Activated naive CD8-positive, alpha-beta T cell treated with anti-CD3 and anti-CD28 coated beads for 36 hours (primary cell): ENCODE measurements at regions not wholly inside any gene's neighbourhood (a gene's known extent, or its start where the extent isn't known, plus 50 kb on each side); places are given as distances from the start of the nearest gene placed in this dataset.

Source experiments
- DNase-seq: peaks from one replicate; pipeline ENCODE4 v3.0.0; 2021
- H3K27ac Mint-ChIP-seq: one replicate; pipeline ENCODE4 v1.8.0; 2022; ENCODE audit warnings: mild to moderate bottlenecking, moderate library complexity, mixed read lengths
- H3K27me3 Mint-ChIP-seq: one replicate; pipeline ENCODE4 v1.8.0; 2022; ENCODE audit warnings: mild to moderate bottlenecking, mixed read lengths
- H3K36me3 Mint-ChIP-seq: one replicate; pipeline ENCODE4 v1.8.0; 2021; ENCODE audit warnings: mild to moderate bottlenecking, mixed read lengths
- H3K4me1 Mint-ChIP-seq: one replicate; pipeline ENCODE4 v1.8.0; 2021; ENCODE audit warnings: mixed read lengths
- H3K4me3 Mint-ChIP-seq: one replicate; pipeline ENCODE4 v1.8.0; 2022; ENCODE audit warnings: mild to moderate bottlenecking, moderate library complexity, mixed read lengths
- H3K9me3 Mint-ChIP-seq: one replicate; pipeline ENCODE4 v1.8.0; 2022; ENCODE audit warnings: mixed read lengths

DNA sequence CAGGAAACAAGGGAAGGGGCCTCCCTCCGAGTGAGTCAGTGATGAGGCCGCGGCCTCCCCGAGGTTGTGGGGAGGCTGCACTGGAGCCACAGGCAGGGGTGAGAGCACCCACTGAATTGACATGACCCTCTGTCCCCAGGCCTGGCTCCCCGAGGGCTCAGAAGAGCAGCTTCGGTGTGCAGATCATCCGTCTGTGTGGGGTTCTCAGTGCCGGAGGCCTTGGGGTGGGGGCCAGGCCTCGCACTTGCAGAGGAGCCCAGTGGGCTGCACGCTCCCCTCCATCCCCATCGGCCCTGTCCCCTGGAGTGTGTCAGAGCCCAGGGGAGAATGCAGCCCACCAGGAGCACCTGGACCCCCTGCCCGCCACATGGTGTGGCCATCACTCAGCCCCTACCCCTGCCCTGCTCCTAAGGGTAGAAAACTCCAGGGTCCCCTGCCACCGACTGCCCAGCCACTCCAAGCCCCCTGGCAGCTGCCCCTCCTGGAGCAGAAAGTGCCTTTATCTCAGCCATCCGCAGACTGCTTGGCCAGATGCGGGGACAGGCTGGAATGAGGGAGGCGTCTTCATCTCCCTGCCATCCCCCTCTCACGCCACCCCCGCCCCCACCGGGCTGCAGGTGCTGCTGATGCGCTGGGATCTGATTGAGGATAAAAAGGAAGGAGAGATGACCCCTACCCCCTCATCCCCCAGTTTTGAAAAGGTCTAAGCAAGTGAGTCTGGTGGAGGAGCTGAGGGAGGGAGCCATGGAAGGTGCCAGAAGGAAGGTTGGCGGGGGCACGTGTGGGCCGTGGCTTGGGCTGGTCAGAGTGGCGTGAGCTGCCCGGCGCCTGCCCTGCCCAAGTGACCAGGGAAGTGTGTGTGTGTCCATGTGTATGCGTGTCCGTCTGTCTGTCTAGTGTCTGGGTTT is 358.3 kb downstream of the SEC14L1 start:
- no peak for DNase-seq
- H3K9me3 Mint-ChIP-seq: no peaks in the 10 kb centered on the region
- no peak overlapping the region for H3K4me3 Mint-ChIP-seq
- peaks cover 26% of the 10 kb centered on the region for H3K36me3 Mint-ChIP-seq
- H3K27ac Mint-ChIP-seq: no peak overlapping the region
- H3K27me3 Mint-ChIP-seq: no peaks in the 10 kb centered on the region
- H3K4me1 Mint-ChIP-seq: peaks cover 10% of the 10 kb centered on the region

DNA sequence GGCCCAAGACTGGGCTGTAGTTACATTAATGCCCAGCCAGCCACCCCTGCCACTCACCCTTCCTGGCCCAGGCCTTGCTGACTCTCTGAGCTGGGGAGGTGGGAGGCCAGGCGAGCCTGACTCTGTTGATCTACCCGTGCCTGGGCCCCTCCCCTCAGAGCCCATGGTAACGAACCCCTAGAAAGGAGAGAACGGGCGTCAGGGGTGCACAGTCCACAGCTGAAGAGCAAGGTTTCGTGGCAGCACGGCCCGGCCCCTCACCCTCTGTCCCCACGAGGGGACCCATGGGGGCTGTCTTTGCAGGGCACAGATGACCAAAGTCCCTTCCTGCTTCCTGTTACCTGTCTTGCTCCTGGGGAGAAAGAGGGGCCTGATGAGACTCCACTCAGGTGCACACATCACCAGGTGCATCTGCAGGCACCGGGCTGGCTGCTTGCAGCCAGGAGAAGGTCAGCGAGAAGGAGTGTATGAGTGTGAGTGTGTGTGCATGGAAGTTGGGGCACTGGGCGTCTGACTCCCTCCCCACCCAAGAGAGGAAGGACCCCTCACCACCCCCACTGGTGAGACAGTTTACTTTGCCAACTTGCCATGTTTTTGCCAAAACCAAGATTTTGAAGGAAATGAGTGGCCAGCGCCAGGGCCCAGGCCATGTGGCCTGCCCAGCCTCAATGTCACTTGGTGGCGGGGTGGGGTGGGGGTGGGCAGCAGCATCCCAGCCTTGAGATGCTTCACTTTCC is 359.1 kb downstream of the SEC14L1 start:
- Mint-ChIP-seq H3K27ac (no peak overlapping the region), H3K9me3 (no peaks in the 10 kb centered on the region), H3K36me3 (peaks cover 23% of the 10 kb centered on the region), H3K27me3 (no peaks in the 10 kb centered on the region), H3K4me1 (peaks cover 4% of the 10 kb centered on the region), H3K4me3 (no peak overlapping the region)
- DNase-seq: no peak

DNA sequence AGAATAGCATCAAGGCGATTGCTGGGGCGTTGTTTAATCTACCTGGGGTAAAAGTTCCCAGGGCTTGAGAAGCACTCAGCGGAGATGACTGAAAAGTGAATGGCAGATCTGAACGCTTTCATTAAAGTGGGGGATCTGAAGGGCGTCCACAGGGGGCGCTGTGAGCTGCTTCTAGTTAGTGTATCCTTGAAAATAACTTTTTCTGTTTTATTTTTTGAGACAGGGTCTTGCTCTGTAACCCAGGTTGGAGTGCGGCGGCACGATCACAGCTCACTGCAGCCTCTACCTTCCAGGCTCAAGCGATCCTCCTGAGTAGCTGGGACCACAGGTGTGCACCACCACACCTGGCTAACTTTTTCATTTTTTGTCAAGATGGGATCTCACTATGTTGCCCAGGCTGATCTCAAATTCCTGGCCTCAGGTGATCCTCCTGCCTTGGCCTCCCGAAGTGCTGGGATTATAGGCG is 360.4 kb downstream of the SEC14L1 start:
- no peaks in the 10 kb centered on the region for H3K4me1 Mint-ChIP-seq
- no peak overlapping the region for H3K4me3 Mint-ChIP-seq
- no peaks in the 10 kb centered on the region for H3K27me3 Mint-ChIP-seq
- H3K27ac Mint-ChIP-seq: no peak overlapping the region
- DNase-seq: no peak
- H3K9me3 Mint-ChIP-seq: no peaks in the 10 kb centered on the region
- peaks cover 20% of the 10 kb centered on the region for H3K36me3 Mint-ChIP-seq

DNA sequence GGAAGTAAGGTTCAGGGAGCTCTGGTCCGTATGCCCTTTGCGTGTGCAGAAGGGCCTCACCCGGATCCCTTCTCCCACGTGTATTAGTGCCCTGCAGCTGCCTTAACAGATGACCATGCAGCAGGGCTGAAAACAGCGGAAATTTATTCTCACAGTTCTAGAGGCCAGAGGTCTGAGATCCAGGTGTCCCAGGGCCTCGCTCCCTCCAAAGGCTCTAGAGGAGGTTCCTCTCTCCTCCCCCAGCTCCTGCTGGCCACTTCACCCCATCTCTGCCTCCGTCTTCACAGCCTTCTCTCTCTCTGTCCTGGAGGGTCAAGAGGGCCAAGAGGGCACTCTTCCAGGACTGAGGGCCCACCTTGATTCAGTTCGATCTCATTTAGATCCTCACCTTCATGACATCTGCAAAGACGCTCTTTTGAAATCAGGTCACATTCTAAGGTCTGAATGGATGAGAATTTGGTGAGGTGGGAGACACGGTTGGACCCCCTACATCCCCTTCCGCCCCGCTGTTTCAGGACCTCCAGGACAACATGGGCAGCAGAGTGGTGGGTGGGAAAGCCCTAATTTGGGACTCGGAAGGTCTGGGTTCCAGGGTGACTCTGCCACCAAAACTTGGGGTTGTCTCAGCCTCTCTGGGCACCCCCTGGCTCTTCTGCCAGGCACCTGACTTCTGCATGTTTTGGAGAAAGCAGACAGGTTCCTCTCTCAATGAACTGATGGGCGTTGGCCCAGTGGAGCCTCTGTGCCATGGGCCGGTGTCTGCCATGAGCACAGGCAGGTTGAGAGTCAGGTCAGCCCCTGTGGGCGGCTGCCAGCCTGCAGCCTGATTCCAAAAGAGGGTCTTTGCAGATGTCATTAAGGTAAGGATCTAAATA is 361.2 kb downstream of the SEC14L1 start:
- Mint-ChIP-seq H3K27ac (peak overlapping the region; percentile 6), H3K27me3 (no peaks in the 10 kb centered on the region), H3K4me1 (no peaks in the 10 kb centered on the region), H3K4me3 (no peak overlapping the region), H3K36me3 (peaks cover 20% of the 10 kb centered on the region), H3K9me3 (no peaks in the 10 kb centered on the region)
- no peak for DNase-seq

DNA sequence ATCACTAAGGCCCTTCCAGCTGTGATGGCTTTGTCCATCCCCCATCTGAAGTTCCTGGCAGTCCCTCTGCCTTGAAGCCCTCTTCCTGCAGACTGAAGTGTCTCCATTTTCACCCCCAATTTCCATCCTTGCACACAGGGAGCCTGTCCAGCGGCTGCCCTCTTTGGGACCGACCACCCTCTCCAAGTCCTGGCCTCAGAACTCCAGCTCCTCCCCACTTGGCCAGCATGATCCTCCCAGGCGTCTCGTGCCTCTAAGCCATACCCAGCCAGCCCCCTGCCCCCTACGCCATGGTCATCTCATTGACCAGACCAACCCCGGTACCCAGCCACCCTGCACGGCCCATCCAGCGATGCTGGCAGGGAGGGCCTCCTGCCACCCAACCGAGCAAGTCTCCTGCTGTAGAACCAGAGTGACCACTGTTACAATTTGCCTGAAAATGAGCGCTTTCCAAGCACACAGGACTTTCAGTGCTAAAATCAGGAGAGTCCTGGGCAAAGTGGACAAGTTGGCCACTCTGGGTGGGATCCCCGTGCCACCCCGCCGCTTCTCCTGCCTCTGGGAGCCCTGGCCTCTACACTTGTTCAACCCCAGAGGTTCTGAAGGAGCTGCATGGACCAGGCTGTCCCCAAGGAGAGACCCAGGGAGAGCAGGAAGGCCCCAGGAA is 362.0 kb downstream of the SEC14L1 start:
- Mint-ChIP-seq H3K4me3 (no peak overlapping the region), H3K9me3 (no peaks in the 10 kb centered on the region), H3K27me3 (no peaks in the 10 kb centered on the region), H3K27ac (no peak overlapping the region), H3K4me1 (no peaks in the 10 kb centered on the region), H3K36me3 (peaks cover 20% of the 10 kb centered on the region)
- DNase-seq: no peak

DNA sequence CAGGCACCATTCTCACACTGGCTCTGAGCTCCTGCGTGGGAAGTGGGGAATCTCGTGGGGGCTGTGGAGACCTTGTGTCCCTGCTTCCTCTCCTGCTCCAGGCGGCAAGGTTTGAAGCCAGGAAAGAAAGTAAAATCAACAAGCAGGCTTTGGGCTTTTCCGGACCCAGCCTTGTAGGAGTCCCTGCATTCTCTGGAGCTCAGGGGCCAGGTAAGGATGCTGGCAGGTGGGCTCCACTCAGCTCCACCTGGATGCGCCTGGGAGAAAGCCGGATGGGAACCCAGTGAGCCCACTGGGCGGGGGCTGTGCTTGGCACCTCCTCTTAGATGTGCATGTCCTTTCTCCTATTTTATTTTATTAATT is 362.5 kb downstream of the SEC14L1 start:
- no peaks in the 10 kb centered on the region for H3K4me1 Mint-ChIP-seq
- no peaks in the 10 kb centered on the region for H3K27me3 Mint-ChIP-seq
- no peak for DNase-seq
- peaks cover 20% of the 10 kb centered on the region for H3K36me3 Mint-ChIP-seq
- no peak overlapping the region for H3K27ac Mint-ChIP-seq
- no peak overlapping the region for H3K4me3 Mint-ChIP-seq
- no peaks in the 10 kb centered on the region for H3K9me3 Mint-ChIP-seq

DNA sequence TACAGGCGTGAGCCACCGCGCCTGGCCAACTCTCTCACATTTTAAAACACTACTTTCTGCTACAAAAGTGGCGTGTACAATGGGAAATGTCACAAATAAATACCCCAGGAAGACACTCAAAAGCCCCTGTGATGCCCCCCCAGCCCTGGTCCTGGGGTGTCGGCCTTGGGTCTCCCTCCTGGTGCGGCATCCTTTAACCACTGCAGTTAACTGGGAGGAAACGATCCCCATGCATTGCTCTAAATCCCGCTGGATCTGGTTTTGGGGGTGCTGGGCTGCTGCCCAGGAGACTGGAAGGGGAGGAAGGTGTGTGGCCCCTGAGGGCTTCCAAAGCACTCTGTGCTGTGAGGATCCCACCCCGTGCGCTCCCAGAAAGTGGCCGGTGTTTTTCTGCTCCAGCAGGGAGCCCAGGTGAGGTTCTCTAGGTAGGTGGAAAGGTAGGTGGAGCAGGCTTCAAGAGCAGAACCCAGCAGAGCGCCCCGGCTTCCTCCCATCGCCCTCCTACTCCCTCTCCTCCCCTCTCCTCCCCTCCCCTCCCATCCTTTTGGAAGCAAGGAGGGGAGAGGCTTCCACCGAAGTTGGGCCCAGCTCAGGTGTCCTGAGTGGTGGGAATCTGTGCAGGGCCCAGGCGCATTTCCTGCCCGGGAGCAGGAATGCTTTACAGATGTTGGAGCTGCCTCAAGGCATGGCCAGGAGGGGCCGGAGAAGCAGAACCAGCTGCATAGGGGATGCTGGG is 363.3 kb downstream of the SEC14L1 start:
- Mint-ChIP-seq H3K4me3 (no peak overlapping the region), H3K27ac (no peak overlapping the region), H3K4me1 (no peaks in the 10 kb centered on the region), H3K27me3 (no peaks in the 10 kb centered on the region), H3K9me3 (no peaks in the 10 kb centered on the region), H3K36me3 (peaks cover 19% of the 10 kb centered on the region)
- no peak for DNase-seq

DNA sequence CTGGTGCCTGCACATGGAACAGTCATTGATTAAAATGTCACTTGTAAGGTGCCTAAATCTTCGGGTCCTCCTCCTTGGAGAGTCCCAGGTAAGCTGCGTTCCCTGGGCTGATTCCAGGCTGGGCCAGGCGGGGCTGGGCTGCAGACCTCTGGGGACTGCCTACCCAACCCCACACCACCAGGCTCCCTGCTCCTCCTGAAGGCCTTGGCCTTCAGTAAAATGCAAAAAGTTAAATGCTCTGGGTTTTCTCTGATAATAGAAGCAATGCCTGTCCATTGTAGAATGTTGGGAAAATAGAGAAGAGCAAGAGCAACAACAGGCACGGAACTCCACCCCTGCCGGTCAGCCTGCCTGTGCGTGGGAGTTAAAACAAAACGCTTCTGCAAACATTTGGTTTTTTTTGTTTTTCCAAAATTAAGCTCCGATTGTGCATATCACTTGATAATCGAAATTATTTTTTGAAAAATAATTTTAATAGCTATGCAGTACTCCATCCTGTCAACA is 363.9 kb downstream of the SEC14L1 start:
- Mint-ChIP-seq H3K27me3 (no peaks in the 10 kb centered on the region), H3K27ac (no peak overlapping the region), H3K4me1 (no peaks in the 10 kb centered on the region), H3K36me3 (peaks cover 13% of the 10 kb centered on the region), H3K9me3 (no peaks in the 10 kb centered on the region), H3K4me3 (no peak overlapping the region)
- DNase-seq: no peak

DNA sequence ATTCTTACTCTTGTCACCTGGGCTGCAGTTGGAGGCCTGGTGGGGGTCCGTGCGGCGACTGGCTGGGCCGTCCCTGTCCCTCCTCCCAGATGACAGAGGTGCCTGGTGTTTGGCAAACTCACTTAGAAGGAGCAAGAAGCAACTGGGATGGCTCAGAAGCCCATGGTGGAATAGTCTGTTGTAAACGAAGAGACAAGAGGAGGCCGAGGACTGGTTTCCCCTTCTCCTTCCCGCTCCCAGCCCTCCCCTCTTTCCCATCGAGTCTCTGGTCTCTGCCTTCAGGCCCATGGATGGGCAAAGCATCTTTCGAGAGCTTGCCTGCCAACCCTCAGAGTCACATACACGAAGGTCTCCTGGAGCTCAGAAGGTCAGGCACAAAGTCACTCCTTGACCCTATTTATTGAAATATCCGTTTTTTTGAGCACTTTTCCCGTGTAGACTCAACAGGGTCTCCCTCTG is 364.4 kb downstream of the SEC14L1 start:
- Mint-ChIP-seq H3K4me3 (no peak overlapping the region), H3K36me3 (peaks cover 10% of the 10 kb centered on the region), H3K4me1 (no peaks in the 10 kb centered on the region), H3K27ac (no peak overlapping the region), H3K9me3 (no peaks in the 10 kb centered on the region), H3K27me3 (no peaks in the 10 kb centered on the region)
- no peak for DNase-seq

DNA sequence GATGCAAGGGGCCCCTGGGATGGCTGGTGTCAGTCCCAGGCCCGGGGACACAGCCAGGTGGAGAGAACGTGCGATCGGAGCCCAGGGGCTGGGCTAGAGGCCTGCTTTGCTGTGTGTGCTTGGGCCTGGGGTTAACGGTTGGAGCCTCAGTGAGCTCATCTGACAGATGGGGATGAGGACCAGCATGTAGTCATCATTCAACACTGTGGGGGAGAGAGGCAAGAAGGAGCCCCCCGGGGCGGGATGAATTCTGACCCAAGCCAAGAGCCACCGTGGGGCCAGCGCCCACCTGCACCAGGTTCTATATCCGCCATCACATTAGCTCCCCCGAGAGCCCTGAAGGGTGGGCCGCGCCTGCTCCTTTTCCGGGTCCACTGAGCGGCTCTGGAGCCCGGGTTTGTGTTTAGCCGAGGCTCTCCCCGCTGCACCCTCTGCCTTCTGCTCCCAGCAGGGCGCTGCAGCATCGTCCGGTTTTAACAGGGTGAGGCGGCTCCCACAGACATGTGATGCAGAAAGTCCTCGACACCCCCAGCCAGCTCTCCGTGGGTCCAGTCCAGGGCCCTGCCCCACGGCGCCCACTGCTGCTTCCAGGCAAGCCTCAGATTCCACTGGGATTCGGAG is 365.7 kb downstream of the SEC14L1 start:
- no peaks in the 10 kb centered on the region for H3K4me1 Mint-ChIP-seq
- peaks cover 1% of the 10 kb centered on the region for H3K9me3 Mint-ChIP-seq
- H3K4me3 Mint-ChIP-seq: no peak overlapping the region
- no peaks in the 10 kb centered on the region for H3K27me3 Mint-ChIP-seq
- H3K36me3 Mint-ChIP-seq: peaks cover 5% of the 10 kb centered on the region
- DNase-seq: no peak
- H3K27ac Mint-ChIP-seq: no peak overlapping the region

DNA sequence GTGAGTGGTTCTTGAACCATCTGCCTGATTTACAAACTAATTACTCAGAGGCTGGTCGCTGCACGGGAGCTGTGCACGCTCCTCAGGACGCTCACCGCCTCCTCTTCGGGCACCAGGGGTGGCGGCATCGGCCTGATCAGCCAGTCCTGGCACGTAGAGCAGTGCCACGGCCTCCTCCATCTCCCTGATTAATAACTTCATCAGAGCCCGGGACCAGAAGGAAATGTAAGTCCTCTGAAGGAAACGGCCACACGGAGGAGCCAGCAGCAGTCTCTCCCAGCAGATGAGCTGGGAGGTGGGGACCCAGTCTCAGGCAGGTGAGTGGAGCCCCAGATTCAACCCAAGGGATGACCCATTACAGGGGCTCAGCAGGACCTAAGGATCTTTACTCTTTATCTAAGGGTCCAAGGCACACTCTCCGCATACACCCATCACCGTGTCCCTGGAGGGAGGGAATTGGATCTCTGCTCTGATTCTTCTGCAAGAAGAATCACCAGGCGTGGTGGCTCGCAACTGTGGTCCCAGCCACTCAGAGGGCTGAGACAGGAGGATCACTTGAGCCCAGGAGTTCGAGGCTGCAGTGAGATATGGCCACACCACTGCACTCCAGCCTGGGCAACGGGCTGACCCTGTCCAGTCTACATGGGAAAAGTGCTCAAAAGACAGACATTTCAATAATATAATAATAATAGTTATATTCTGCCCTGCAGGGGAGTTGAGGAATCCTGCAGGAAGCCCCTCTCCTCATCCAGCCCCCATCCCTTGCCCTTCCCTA is 366.5 kb downstream of the SEC14L1 start:
- peaks cover 6% of the 10 kb centered on the region for H3K36me3 Mint-ChIP-seq
- H3K27me3 Mint-ChIP-seq: no peaks in the 10 kb centered on the region
- peaks cover 6% of the 10 kb centered on the region for H3K9me3 Mint-ChIP-seq
- H3K4me3 Mint-ChIP-seq: no peak overlapping the region
- H3K4me1 Mint-ChIP-seq: no peaks in the 10 kb centered on the region
- no peak for DNase-seq
- H3K27ac Mint-ChIP-seq: no peak overlapping the region

DNA sequence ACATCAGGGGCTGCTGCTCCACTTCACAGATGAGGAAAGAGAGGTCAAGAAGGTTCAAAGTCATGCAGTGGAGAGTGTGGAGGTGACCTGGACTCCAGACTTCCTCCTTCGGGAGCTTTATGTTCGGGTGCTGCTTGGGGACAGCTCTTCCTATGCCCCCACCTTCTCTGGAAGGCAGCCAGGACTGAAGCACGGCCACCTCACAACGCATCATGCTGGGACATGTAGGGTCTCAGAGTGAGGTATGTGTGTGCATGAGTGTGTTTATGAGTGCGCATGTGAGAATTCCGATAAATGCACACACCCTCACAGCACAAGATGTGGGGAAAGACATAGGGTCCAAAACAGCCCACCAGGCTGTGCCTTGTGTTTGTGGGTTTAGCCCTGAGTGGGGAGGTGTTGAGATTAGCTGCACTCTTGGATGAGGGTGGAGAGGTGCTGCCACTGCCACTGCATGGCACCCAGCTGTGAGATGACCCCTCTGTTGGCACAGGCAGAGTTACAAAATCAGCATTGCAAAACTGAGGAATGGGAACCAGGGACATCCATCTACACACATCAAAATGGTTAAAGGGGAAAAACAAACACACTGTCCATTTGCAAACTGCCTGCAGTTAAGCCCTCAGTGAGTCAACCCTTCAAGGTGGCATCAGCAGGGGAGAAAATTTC is 367.4 kb downstream of the SEC14L1 start:
- Mint-ChIP-seq H3K4me3 (no peak overlapping the region), H3K4me1 (no peaks in the 10 kb centered on the region), H3K27ac (no peak overlapping the region), H3K27me3 (no peaks in the 10 kb centered on the region), H3K9me3 (peaks cover 6% of the 10 kb centered on the region), H3K36me3 (peaks cover 7% of the 10 kb centered on the region)
- DNase-seq: no peak
